Peyer's patch (tissue), 4 donors: ENCODE measurements at regions not wholly inside any gene's neighbourhood (a gene's known extent, or its start where the extent isn't known, plus 50 kb on each side); places are given as distances from the start of the nearest gene placed in this dataset.

ENCODE experiments used
- DNase-seq, 3 donors: peaks; one replicate each; pipeline ENCODE4 v3.0.0-alpha.2; 2017 to 2019
- H3K27ac ChIP-seq, 4 donors: fragments of 200-600 bp; sonication (generic); one replicate each; pipeline ENCODE4 v1.5.1; 2016 to 2019
- H3K27me3 ChIP-seq, 2 donors: fragments of 200-600 bp; sonication (generic); one replicate each; pipeline ENCODE4 v1.5.1; 2019
- H3K36me3 ChIP-seq, 3 donors: fragments of 200-600 bp; sonication (generic); one replicate each; pipeline ENCODE4 v1.5.1; 2016 to 2019
- H3K4me1 ChIP-seq, 4 donors: fragments of 200-600 bp; sonication (generic); one replicate each; pipeline ENCODE4 v1.5.1; 2016 to 2019
- H3K4me3 ChIP-seq, 4 donors: fragments of 200-600 bp; sonication (generic); 1 replicate in 3 of 4; 2 replicates in 1 of 4; pipeline ENCODE4 v1.5.1; 2016 to 2019; ENCODE audit warnings: mild to moderate bottlenecking in 1 of 4
- H3K9me3 ChIP-seq, 4 donors: fragments of 200-600 bp; sonication (generic); one replicate each; pipeline ENCODE4 v1.5.1; 2016 to 2019; ENCODE audit warnings: mild to moderate bottlenecking in 1 of 4
- POLR2A ChIP-seq, 2 donors: fragments of 450-650 bp; IDR thresholded peaks; one replicate each; pipeline ENCODE4 v1.5.1; 2017; ENCODE audit warnings: antibody characterized with exemption in 2 of 2, mild to moderate bottlenecking in 2 of 2, moderate library complexity in 2 of 2
- TF ChIP-seq, protein P1 (sequence below), 6 experiments: fragments of 450-650 bp in 4 of 6; fragments of 200-600 bp in 2 of 6; sonication (generic) in 1 of 6; IDR thresholded peaks; one replicate each; pipeline ENCODE4 v1.5.1; 2017 to 2019; ENCODE audit warnings: antibody characterized with exemption in 6 of 6, mild to moderate bottlenecking in 3 of 6, moderate library complexity in 1 of 6

DNA sequence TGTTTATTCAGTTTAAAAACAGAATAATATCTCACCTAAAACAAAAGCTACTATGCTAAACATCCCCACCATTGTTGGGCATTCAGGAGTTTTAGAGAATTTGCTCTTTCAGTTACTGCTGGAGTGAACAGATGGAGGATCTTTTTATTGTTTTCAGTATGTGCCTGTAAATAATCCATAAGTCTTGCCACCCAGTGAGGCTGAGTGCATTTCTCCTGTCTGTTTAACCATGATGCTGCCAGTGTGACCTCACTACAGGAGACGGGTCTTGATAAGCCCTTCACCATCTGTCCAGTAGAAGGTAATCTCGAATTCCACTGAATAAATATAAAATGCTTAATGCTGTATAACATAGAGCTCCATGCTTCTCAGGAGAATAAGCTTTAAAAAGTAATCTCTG, 430.9 kb downstream of the POM121L12 start:
- no peak for DNase-seq
- H3K4me1 ChIP-seq = no peaks in the 10 kb centered on the region
- H3K36me3 ChIP-seq = no peaks in the 10 kb centered on the region
- no peaks in the 10 kb centered on the region for H3K27me3 ChIP-seq
- TF ChIP-seq POLR2A (IDR thresholded peaks at IDR 0.05) = no peak
- TF ChIP-seq, protein P1, sequence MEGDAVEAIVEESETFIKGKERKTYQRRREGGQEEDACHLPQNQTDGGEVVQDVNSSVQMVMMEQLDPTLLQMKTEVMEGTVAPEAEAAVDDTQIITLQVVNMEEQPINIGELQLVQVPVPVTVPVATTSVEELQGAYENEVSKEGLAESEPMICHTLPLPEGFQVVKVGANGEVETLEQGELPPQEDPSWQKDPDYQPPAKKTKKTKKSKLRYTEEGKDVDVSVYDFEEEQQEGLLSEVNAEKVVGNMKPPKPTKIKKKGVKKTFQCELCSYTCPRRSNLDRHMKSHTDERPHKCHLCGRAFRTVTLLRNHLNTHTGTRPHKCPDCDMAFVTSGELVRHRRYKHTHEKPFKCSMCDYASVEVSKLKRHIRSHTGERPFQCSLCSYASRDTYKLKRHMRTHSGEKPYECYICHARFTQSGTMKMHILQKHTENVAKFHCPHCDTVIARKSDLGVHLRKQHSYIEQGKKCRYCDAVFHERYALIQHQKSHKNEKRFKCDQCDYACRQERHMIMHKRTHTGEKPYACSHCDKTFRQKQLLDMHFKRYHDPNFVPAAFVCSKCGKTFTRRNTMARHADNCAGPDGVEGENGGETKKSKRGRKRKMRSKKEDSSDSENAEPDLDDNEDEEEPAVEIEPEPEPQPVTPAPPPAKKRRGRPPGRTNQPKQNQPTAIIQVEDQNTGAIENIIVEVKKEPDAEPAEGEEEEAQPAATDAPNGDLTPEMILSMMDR (IDR thresholded peaks at IDR 0.05) = no peak
- H3K27ac ChIP-seq = no peak overlapping the region
- no peak overlapping the region for H3K4me3 ChIP-seq
- no peaks in the 10 kb centered on the region for H3K9me3 ChIP-seq

DNA sequence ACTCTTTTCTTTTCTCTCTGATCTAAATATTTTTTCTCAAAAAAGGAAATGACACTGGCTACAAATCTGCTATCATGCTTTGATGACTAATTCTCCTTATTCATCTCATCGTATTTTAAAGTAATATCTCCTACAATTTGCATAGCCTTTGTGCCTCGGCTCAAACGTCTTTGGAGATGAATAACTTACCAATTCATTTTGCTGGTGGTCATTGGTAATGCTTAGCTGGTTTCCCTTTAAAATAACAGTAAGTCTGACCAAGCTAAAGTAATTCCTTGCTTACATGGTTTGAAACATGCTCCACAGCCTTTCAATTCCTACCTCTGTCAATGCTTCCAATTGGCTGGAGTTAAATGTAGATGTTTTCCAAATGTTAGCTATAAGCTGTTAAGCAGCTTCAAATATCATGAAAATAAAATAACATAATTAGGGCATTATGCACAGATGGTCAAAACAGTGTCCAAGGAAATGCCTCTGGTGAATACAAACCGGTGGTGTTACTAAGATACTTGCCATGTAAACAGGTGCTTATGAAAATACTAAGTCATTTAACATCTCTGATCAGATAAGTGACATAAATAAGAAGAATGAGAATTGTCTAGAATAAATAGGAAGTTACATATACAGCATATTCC, 435.0 kb downstream of the POM121L12 start:
- Histone ChIP-seq H3K36me3 (no peaks in the 10 kb centered on the region), H3K27ac (no peak overlapping the region)

DNA sequence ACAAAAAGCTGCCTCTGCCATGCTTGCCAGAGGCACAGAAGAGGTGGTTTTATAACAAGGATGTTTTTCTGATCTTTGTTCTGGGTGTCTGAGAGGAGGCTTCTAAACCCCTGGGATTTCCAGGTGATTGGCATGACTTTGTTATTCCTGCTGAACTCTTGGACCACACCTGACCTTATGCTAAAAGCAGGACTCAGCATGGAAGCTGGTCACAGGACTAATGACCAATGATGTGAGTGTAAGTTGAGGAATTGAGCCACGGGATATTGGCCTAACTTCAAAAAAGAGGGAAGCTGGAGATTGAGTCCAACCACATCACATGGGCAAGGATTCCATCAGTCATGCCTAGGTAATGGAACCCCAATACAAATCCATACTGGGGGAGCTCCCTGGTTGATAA, 437.9 kb downstream of the POM121L12 start:
- Histone ChIP-seq H3K4me3 (no peak overlapping the region), H3K27ac (no peak overlapping the region), H3K9me3 (no peaks in the 10 kb centered on the region), H3K4me1 (no peaks in the 10 kb centered on the region), H3K27me3 (no peaks in the 10 kb centered on the region), H3K36me3 (no peaks in the 10 kb centered on the region)
- no peak for DNase-seq
- TF ChIP-seq POLR2A (IDR thresholded peaks at IDR 0.05) = no peak
- TF ChIP-seq, protein P1 (IDR thresholded peaks at IDR 0.05) = no peak

More for the DNA sequence above, 435.0 kb downstream of the POM121L12 start:
- TF ChIP-seq, protein P1 (IDR thresholded peaks at IDR 0.05) = no peak
- no peak for TF ChIP-seq POLR2A (IDR thresholded peaks at IDR 0.05)
- Histone ChIP-seq H3K4me3 (no peak overlapping the region), H3K4me1 (no peaks in the 10 kb centered on the region), H3K9me3 (no peaks in the 10 kb centered on the region), H3K27me3 (no peaks in the 10 kb centered on the region)
- no peak for DNase-seq

DNA sequence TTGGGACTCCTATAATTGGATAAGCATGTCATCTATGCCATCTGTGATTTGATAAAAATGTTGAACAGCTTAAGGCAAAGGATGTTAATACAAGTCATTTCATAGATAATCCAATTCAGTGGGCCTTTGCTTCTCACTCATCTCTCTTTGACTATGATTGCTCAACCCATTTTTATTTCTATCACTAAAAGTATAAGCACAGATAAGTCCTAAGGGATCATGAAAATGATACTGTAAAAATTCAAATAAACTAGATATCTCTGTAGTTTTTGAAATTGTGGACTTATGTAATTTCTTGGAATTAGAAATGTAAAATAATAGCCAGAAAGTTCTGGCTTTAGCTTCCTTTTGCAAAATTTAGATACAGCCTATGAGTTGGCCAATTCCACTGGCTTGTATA, 440.3 kb downstream of the POM121L12 start:
- no peak for DNase-seq
- H3K4me3 ChIP-seq = no peak overlapping the region
- no peaks in the 10 kb centered on the region for H3K4me1 ChIP-seq
- no peak for TF ChIP-seq POLR2A (IDR thresholded peaks at IDR 0.05)
- TF ChIP-seq, protein P1 (IDR thresholded peaks at IDR 0.05) = no peak
- no peaks in the 10 kb centered on the region for H3K9me3 ChIP-seq
- no peak overlapping the region for H3K27ac ChIP-seq
- no peaks in the 10 kb centered on the region for H3K27me3 ChIP-seq
- H3K36me3 ChIP-seq = no peaks in the 10 kb centered on the region

DNA sequence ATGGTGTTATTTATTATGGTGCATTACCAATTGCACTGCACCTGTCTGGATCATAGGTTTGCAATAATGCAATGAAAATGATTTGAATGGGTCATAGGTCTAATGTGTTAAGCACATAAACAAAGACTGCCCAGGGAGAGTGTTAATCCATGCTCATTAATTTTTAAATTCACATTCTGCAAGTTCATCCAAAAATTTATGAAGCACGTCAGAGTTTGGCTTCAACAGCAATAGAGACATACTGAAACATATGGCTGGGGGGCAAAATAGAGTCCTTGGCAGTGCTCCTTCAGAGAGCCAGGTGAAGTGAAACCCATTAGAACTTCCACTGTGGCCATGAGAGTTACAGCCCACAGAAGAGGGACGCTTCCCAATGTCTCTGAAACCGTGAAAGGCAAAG, 441.1 kb downstream of the POM121L12 start:
- DNase-seq = no peak
- TF ChIP-seq POLR2A (IDR thresholded peaks at IDR 0.05) = no peak
- no peak overlapping the region for H3K4me3 ChIP-seq
- H3K27me3 ChIP-seq = no peaks in the 10 kb centered on the region
- H3K27ac ChIP-seq = no peak overlapping the region
- H3K4me1 ChIP-seq = no peaks in the 10 kb centered on the region
- no peaks in the 10 kb centered on the region for H3K36me3 ChIP-seq
- no peaks in the 10 kb centered on the region for H3K9me3 ChIP-seq

DNA sequence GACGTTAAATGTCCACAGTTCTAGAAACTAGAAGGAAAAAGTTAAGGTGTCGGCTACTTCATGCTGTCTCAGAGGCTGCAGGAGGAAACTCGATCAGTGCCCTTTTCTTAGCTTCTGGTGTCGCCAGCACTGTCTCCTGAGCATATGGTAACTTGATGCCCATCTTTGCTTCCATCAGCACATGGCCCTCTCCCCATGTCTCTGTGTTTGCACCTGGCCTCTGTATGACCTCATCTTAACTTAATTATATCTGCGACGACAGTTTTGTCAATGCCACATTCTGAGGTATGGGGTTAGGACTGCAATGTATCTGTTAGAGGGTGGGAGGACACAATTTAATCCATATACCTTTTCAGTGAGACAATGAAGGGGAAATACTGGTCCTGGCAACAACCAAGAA, 449.9 kb downstream of the POM121L12 start:
- Histone ChIP-seq H3K4me3 (no peak overlapping the region), H3K27ac (no peak overlapping the region), H3K9me3 (no peaks in the 10 kb centered on the region), H3K4me1 (no peaks in the 10 kb centered on the region), H3K36me3 (no peaks in the 10 kb centered on the region), H3K27me3 (no peaks in the 10 kb centered on the region)
- DNase-seq = no peak
- TF ChIP-seq POLR2A (IDR thresholded peaks at IDR 0.05) = no peak
- TF ChIP-seq, protein P1 (IDR thresholded peaks at IDR 0.05) = no peak
